ENCODE measurements at regions not wholly inside any gene's neighbourhood (a gene's known extent, or its start where the extent isn't known, plus 50 kb on each side); places are given as distances from the start of the nearest gene placed in this dataset.

GRCh38 chr2:217070611-217071010 lies 210.7 kb upstream of the TNP1 start:
- no peak overlapping the region for H3K4me3 Mint-ChIP-seq
- H3K36me3 Mint-ChIP-seq (ENCODE audit: low read depth): no peaks in the 10 kb centered on the region
- H3K27ac Mint-ChIP-seq: no peak overlapping the region
- H3K4me1 Mint-ChIP-seq (ENCODE audit: low read depth): no peaks in the 10 kb centered on the region
- no peak for DNase-seq (ENCODE audit: low spot score)
- peaks cover 6% of the 10 kb centered on the region for H3K9me3 Mint-ChIP-seq
- H3K27me3 Mint-ChIP-seq (ENCODE audit: low read depth): no peaks in the 10 kb centered on the region

GRCh38 chr2:217070043-217070430 lies 210.2 kb upstream of the TNP1 start:
- H3K4me3 Mint-ChIP-seq: no peak overlapping the region
- DNase-seq (ENCODE audit: low spot score): no peak
- H3K4me1 Mint-ChIP-seq (ENCODE audit: low read depth): no peaks in the 10 kb centered on the region
- H3K36me3 Mint-ChIP-seq (ENCODE audit: low read depth): no peaks in the 10 kb centered on the region
- no peak overlapping the region for H3K27ac Mint-ChIP-seq
- H3K27me3 Mint-ChIP-seq (ENCODE audit: low read depth): no peaks in the 10 kb centered on the region
- peaks cover 6% of the 10 kb centered on the region for H3K9me3 Mint-ChIP-seq

- Mint-ChIP-seq H3K27ac (no peak overlapping the region), H3K4me3 (no peak overlapping the region), H3K4me1 (ENCODE audit: low read depth) (no peaks in the 10 kb centered on the region), H3K9me3 (peaks cover 6% of the 10 kb centered on the region), H3K36me3 (ENCODE audit: low read depth) (no peaks in the 10 kb centered on the region), H3K27me3 (ENCODE audit: low read depth) (no peaks in the 10 kb centered on the region)
- no peak for DNase-seq (ENCODE audit: low spot score)
Measured at GRCh38 chr2:217069263-217070042, 209.6 kb upstream of the TNP1 start.

GRCh38 chr2:217068677-217069250 lies 208.9 kb upstream of the TNP1 start:
- Mint-ChIP-seq H3K36me3 (ENCODE audit: low read depth) (no peaks in the 10 kb centered on the region), H3K9me3 (peaks cover 6% of the 10 kb centered on the region)
- no peak for DNase-seq (ENCODE audit: low spot score)

DNA sequence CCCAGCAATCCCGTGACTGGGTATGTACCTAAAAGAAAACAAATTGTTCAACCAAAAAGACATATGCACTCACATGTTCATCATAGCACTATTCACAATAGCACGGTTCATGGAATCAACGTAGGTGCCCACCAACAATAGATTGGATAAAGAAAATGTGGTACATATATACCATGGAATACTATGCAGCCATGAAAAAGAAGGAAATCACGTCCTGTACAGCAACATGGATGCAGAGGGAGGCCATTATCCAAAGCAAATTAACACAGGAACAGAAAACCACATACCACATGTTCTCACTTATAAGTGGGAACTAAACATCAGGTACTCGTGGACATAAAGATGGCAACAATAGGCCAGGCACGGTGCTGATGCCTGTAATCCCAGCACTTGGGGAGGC lies 207.9 kb upstream of the TNP1 start:
- no peaks in the 10 kb centered on the region for H3K36me3 Mint-ChIP-seq (ENCODE audit: low read depth)
- H3K27me3 Mint-ChIP-seq (ENCODE audit: low read depth): no peaks in the 10 kb centered on the region
- H3K9me3 Mint-ChIP-seq: peaks cover 6% of the 10 kb centered on the region

More at GRCh38 chr2:217068677-217069250, 208.9 kb upstream of the TNP1 start:
- Mint-ChIP-seq H3K27me3 (ENCODE audit: low read depth) (no peaks in the 10 kb centered on the region), H3K4me3 (no peak overlapping the region), H3K4me1 (ENCODE audit: low read depth) (no peaks in the 10 kb centered on the region), H3K27ac (no peak overlapping the region)

GRCh38 chr2:217066510-217067270 lies 206.8 kb upstream of the TNP1 start:
- Mint-ChIP-seq H3K4me3 (no peak overlapping the region), H3K27ac (no peak overlapping the region)
- DNase-seq (ENCODE audit: low spot score): no peak

More for the DNA sequence above, 207.9 kb upstream of the TNP1 start:
- H3K27ac Mint-ChIP-seq: no peak overlapping the region
- no peak for DNase-seq (ENCODE audit: low spot score)
- no peaks in the 10 kb centered on the region for H3K4me1 Mint-ChIP-seq (ENCODE audit: low read depth)
- no peak overlapping the region for H3K4me3 Mint-ChIP-seq

GRCh38 chr2:217065695-217066405 lies 206.0 kb upstream of the TNP1 start:
- no peak overlapping the region for H3K27ac Mint-ChIP-seq
- no peaks in the 10 kb centered on the region for H3K36me3 Mint-ChIP-seq (ENCODE audit: low read depth)
- DNase-seq (ENCODE audit: low spot score): no peak
- no peak overlapping the region for H3K4me3 Mint-ChIP-seq
- peaks cover 6% of the 10 kb centered on the region for H3K9me3 Mint-ChIP-seq
- H3K4me1 Mint-ChIP-seq (ENCODE audit: low read depth): no peaks in the 10 kb centered on the region
- no peaks in the 10 kb centered on the region for H3K27me3 Mint-ChIP-seq (ENCODE audit: low read depth)

More at GRCh38 chr2:217066510-217067270, 206.8 kb upstream of the TNP1 start:
- no peaks in the 10 kb centered on the region for H3K4me1 Mint-ChIP-seq (ENCODE audit: low read depth)
- H3K27me3 Mint-ChIP-seq (ENCODE audit: low read depth): no peaks in the 10 kb centered on the region
- H3K36me3 Mint-ChIP-seq (ENCODE audit: low read depth): no peaks in the 10 kb centered on the region
- H3K9me3 Mint-ChIP-seq: peaks cover 6% of the 10 kb centered on the region

GRCh38 chr2:217065012-217065290 lies 205.1 kb upstream of the TNP1 start:
- Mint-ChIP-seq H3K9me3 (peaks cover 6% of the 10 kb centered on the region), H3K4me1 (ENCODE audit: low read depth) (no peaks in the 10 kb centered on the region), H3K36me3 (ENCODE audit: low read depth) (no peaks in the 10 kb centered on the region), H3K4me3 (no peak overlapping the region), H3K27ac (no peak overlapping the region), H3K27me3 (ENCODE audit: low read depth) (no peaks in the 10 kb centered on the region)
- no peak for DNase-seq (ENCODE audit: low spot score)

DNA sequence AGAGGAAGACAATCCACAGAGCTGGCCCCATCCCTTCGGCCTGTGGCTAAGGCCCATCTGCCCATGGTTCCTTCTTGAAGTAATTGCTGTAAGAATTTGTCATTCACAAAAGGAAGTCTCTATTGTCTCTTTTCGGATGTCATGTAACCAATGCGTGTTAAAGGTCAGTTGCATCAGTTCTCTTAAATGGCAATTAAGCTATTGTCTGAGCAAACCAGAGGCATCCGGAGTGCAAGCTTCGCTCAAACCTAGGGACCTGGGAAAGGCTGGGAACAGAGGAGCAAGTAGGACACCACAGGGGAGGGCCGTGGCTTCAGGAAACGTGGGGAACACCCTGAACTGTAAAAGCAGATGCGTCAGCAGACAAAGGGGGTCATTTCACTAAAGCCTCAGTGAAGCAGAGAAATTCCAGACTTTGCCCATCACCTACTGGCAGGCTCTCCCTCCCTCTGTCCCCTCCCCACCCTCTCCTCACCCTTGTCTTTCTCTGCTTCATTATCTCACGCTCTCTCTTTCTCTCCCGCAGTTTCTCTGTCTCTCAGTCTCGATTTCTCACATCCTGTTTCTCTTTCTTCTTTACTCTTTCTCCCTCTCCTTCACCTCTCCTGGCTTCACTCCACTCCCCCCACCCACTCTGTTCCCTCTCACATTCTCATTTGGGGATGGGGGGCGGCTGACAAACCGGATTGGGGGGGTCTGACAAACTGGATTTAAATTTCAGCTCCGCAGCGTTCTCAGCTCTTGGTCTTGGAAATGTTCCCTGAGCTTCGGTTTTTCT lies 204.6 kb upstream of the TNP1 start:
- Mint-ChIP-seq H3K9me3 (peaks cover 6% of the 10 kb centered on the region), H3K36me3 (ENCODE audit: low read depth) (no peaks in the 10 kb centered on the region), H3K4me3 (no peak overlapping the region), H3K27me3 (ENCODE audit: low read depth) (no peaks in the 10 kb centered on the region), H3K4me1 (ENCODE audit: low read depth) (no peaks in the 10 kb centered on the region), H3K27ac (no peak overlapping the region)
- DNase-seq (ENCODE audit: low spot score): no peak

DNA sequence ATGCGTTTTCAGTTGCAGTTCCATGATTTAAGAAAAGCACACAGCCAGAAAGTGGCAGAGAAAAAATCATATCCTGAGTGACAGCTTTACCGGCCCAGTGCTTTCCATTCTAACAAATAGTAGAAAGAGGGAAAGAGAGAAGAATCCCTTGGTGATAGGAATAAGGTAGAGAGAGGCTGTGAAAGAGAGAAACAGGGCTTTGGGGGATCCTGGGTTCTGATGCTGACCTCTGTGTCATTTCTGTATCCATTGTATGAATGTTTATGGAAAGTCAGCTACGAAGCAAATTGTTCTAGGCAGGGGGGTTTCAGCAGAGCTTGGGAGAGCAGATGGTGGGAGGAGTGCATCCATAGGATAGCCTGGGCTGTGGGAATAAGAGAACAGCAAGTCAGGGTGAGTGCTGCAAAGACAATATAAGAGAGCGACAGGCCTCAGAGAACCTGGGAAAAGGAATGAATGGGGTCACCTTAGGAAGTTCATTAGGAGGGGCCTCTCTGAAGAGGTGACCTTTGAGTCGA lies 203.4 kb upstream of the TNP1 start:
- Mint-ChIP-seq H3K27me3 (ENCODE audit: low read depth) (no peaks in the 10 kb centered on the region), H3K27ac (no peak overlapping the region), H3K9me3 (peaks cover 6% of the 10 kb centered on the region), H3K36me3 (ENCODE audit: low read depth) (no peaks in the 10 kb centered on the region), H3K4me1 (ENCODE audit: low read depth) (no peaks in the 10 kb centered on the region), H3K4me3 (no peak overlapping the region)
- no peak for DNase-seq (ENCODE audit: low spot score)

DNA sequence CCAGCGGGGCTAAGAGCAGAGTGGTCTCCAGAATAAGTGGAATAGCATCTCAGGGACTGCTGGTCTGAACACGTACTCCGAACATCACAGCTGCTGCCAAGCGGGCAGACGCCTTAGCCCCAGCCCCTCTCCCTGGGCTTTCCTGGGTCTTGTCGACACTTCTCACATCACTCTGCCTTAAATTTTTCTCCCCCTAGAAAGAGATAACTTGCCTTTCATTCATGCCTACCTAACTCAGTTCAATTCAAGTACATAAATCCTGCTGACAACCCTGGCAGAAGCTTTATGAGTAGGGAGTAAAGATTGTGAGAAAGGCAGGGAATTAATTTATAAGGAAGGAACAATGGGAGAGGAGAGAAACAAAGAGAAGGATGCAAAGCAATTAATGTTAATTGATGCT lies 202.9 kb upstream of the TNP1 start:
- Mint-ChIP-seq H3K4me3 (no peak overlapping the region), H3K27me3 (ENCODE audit: low read depth) (no peaks in the 10 kb centered on the region), H3K9me3 (peaks cover 5% of the 10 kb centered on the region), H3K36me3 (ENCODE audit: low read depth) (no peaks in the 10 kb centered on the region), H3K4me1 (ENCODE audit: low read depth) (no peaks in the 10 kb centered on the region), H3K27ac (no peak overlapping the region)
- DNase-seq (ENCODE audit: low spot score): no peak

GRCh38 chr2:217061916-217062505 lies 202.1 kb upstream of the TNP1 start:
- Mint-ChIP-seq H3K27me3 (ENCODE audit: low read depth) (peaks cover 5% of the 10 kb centered on the region), H3K9me3 (no peaks in the 10 kb centered on the region), H3K4me1 (ENCODE audit: low read depth) (no peaks in the 10 kb centered on the region), H3K4me3 (no peak overlapping the region), H3K36me3 (ENCODE audit: low read depth) (no peaks in the 10 kb centered on the region), H3K27ac (no peak overlapping the region)
- DNase-seq (ENCODE audit: low spot score): no peak

- Mint-ChIP-seq H3K27ac (no peak overlapping the region), H3K4me3 (no peak overlapping the region), H3K27me3 (ENCODE audit: low read depth) (peaks cover 5% of the 10 kb centered on the region), H3K4me1 (ENCODE audit: low read depth) (no peaks in the 10 kb centered on the region), H3K9me3 (no peaks in the 10 kb centered on the region), H3K36me3 (ENCODE audit: low read depth) (no peaks in the 10 kb centered on the region)
- DNase-seq (ENCODE audit: low spot score): no peak
Measured at GRCh38 chr2:217060951-217061547, 201.2 kb upstream of the TNP1 start.
